ENCODE measurements at regions not wholly inside any gene's neighbourhood (a gene's known extent, or its start where the extent isn't known, plus 50 kb on each side); places are given as distances from the start of the nearest gene placed in this dataset.

GRCh38 chr11:60629399-60629798, 70.0 kb upstream of the MS4A8 start:
- TF ChIP-seq, protein P1, sequence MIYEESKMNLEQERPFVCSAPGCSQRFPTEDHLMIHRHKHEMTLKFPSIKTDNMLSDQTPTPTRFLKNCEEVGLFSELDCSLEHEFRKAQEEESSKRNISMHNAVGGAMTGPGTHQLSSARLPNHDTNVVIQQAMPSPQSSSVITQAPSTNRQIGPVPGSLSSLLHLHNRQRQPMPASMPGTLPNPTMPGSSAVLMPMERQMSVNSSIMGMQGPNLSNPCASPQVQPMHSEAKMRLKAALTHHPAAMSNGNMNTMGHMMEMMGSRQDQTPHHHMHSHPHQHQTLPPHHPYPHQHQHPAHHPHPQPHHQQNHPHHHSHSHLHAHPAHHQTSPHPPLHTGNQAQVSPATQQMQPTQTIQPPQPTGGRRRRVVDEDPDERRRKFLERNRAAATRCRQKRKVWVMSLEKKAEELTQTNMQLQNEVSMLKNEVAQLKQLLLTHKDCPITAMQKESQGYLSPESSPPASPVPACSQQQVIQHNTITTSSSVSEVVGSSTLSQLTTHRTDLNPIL (CRISPR knock-in tag; IDR thresholded peaks at IDR 0.05; ENCODE audit: low read depth) = no peak
- TF ChIP-seq ESRRG (CRISPR knock-in tag; IDR thresholded peaks at IDR 0.05) = no peak
- TF ChIP-seq OSR1 (CRISPR knock-in tag; IDR thresholded peaks at IDR 0.05) = no peak
- no peak for TF ChIP-seq TOX (CRISPR knock-in tag; IDR thresholded peaks at IDR 0.05; ENCODE audit: borderline replicate concordance)
- no peak for TF ChIP-seq ZFP3 (CRISPR knock-in tag; IDR thresholded peaks at IDR 0.05)
- TF ChIP-seq CSDC2 (CRISPR knock-in tag; IDR thresholded peaks at IDR 0.05) = no peak
- TF ChIP-seq POU6F1 (CRISPR knock-in tag; IDR thresholded peaks at IDR 0.05; ENCODE audit: borderline replicate concordance, low read depth) = no peak
- TF ChIP-seq ARNTL (CRISPR knock-in tag; IDR thresholded peaks at IDR 0.05; ENCODE audit: borderline replicate concordance, low read depth) = no peak
- TF ChIP-seq ZFP30 (CRISPR knock-in tag; IDR thresholded peaks at IDR 0.05) = no peak
- TF ChIP-seq, protein P2, sequence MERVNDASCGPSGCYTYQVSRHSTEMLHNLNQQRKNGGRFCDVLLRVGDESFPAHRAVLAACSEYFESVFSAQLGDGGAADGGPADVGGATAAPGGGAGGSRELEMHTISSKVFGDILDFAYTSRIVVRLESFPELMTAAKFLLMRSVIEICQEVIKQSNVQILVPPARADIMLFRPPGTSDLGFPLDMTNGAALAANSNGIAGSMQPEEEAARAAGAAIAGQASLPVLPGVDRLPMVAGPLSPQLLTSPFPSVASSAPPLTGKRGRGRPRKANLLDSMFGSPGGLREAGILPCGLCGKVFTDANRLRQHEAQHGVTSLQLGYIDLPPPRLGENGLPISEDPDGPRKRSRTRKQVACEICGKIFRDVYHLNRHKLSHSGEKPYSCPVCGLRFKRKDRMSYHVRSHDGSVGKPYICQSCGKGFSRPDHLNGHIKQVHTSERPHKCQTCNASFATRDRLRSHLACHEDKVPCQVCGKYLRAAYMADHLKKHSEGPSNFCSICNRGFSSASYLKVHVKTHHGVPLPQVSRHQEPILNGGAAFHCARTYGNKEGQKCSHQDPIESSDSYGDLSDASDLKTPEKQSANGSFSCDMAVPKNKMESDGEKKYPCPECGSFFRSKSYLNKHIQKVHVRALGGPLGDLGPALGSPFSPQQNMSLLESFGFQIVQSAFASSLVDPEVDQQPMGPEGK (CRISPR knock-in tag; IDR thresholded peaks at IDR 0.05; ENCODE audit: borderline replicate concordance) = no peak
- TF ChIP-seq PPARA (CRISPR knock-in tag; IDR thresholded peaks at IDR 0.05; ENCODE audit: borderline replicate concordance) = no peak
- no peak for TF ChIP-seq ZC3H10 (CRISPR knock-in tag; IDR thresholded peaks at IDR 0.05)
- TF ChIP-seq TSHZ2 (CRISPR knock-in tag; IDR thresholded peaks at IDR 0.05) = no peak

All from SK-N-SH treated with all-trans-retinoic acid at 6 μM for 48 hours (cell line).